Liver (tissue), 9 donors: ENCODE measurements at regions not wholly inside any gene's neighbourhood (a gene's known extent, or its start where the extent isn't known, plus 50 kb on each side); places are given as distances from the start of the nearest gene placed in this dataset. TPM values are rescaled to one million over a fixed set of nuclear protein-coding genes. Genes with fewer than 3 reads are reported as not detected.

Experiments used
- DNase-seq: peaks from one replicate; pipeline ENCODE4 v3.0.0-alpha.2; 2017; ENCODE audit warnings: low spot score
- H3K27ac ChIP-seq, 2 donors: one replicate each; pipeline ENCODE4 v1.7.0; 2013; ENCODE audit warnings: inconsistent platforms in 2 of 2, low read length in 2 of 2, control low read depth in 1 of 2, low read depth in 1 of 2, mild to moderate bottlenecking in 1 of 2
- H3K27me3 ChIP-seq, 4 donors: one replicate each; pipeline versions ENCODE4 v1.6.1 to v1.7.0; 2013; ENCODE audit warnings: low read length in 3 of 4, inconsistent platforms in 1 of 4, mild to moderate bottlenecking in 1 of 4, moderate library complexity in 1 of 4; ENCODE audit not compliant: control insufficient read depth in 4 of 4, insufficient read depth in 4 of 4
- H3K36me3 ChIP-seq, 4 donors: one replicate each; pipeline versions ENCODE4 v1.6.1 to v1.7.0; 2013; ENCODE audit warnings: low read length in 3 of 4, mild to moderate bottlenecking in 3 of 4, low read depth in 1 of 4, moderate library complexity in 1 of 4; ENCODE audit not compliant: control insufficient read depth in 4 of 4, insufficient read depth in 3 of 4
- H3K4me1 ChIP-seq, 4 donors: one replicate each; pipeline versions ENCODE4 v1.6.1 to v1.7.0; 2013; ENCODE audit warnings: low read length in 3 of 4, mild to moderate bottlenecking in 3 of 4, moderate library complexity in 1 of 4; ENCODE audit not compliant: control insufficient read depth in 4 of 4, insufficient read depth in 4 of 4
- H3K4me3 ChIP-seq, 3 donors: one replicate each; pipeline versions ENCODE4 v1.6.1 to v1.7.0; 2013; ENCODE audit warnings: low read length in 3 of 3, control low read depth in 1 of 3, low read depth in 1 of 3, mild to moderate bottlenecking in 1 of 3
- H3K9ac ChIP-seq, 2 donors: one replicate each; pipeline ENCODE4 v1.7.0; 2013; ENCODE audit warnings: low read length in 2 of 2, mild to moderate bottlenecking in 2 of 2, moderate library complexity in 2 of 2, control low read depth in 1 of 2, low read depth in 1 of 2
- H3K9me3 ChIP-seq, 4 donors: one replicate each; pipeline versions ENCODE4 v1.6.1 to v1.7.0; 2013; ENCODE audit warnings: low read length in 3 of 4; ENCODE audit not compliant: control insufficient read depth in 4 of 4
- ATF3 ChIP-seq: IDR thresholded peaks from 2 replicates; pipeline ENCODE4 v1.6.1; 2016; ENCODE audit warnings: antibody characterized with exemption
- CTCF ChIP-seq: fragments of 150-350 bp; IDR thresholded peaks from 2 replicates; pipeline ENCODE4 v1.5.1; 2017; ENCODE audit warnings: improper control_type of control experiment, low read depth, low read length; ENCODE audit not compliant: missing input control
- EGR1 ChIP-seq, 2 donors: IDR thresholded peaks; 2 replicates each; pipeline ENCODE4 v1.6.1; 2016 to 2018; ENCODE audit warnings: antibody characterized with exemption in 2 of 2, low read depth in 2 of 2
- FOXA1 ChIP-seq: IDR thresholded peaks from 2 replicates; pipeline ENCODE4 v1.6.1; 2016; ENCODE audit warnings: antibody characterized with exemption
- FOXA2 ChIP-seq: IDR thresholded peaks from 2 replicates; pipeline ENCODE4 v1.6.1; 2016; ENCODE audit warnings: antibody characterized with exemption
- GABPA ChIP-seq, 2 donors: IDR thresholded peaks in 1 of 2; conservative IDR thresholded peaks in 1 of 2; 2 replicates each; pipeline ENCODE4 v1.6.1; 2016; ENCODE audit warnings: antibody characterized with exemption in 2 of 2, mild to moderate bottlenecking in 1 of 2, moderate library complexity in 1 of 2
- HNF4A ChIP-seq, 2 donors: conservative IDR thresholded peaks; 2 replicates each; pipeline ENCODE4 v1.6.1; 2016; ENCODE audit warnings: antibody characterized with exemption in 2 of 2, mild to moderate bottlenecking in 2 of 2
- MAX ChIP-seq: IDR thresholded peaks from 2 replicates; pipeline ENCODE4 v1.6.1; 2016; ENCODE audit warnings: antibody characterized with exemption
- NR2F2 ChIP-seq: IDR thresholded peaks from 2 replicates; pipeline ENCODE4 v1.6.1; 2016; ENCODE audit warnings: antibody characterized with exemption
- RAD21 ChIP-seq, 2 donors: IDR thresholded peaks; 2 replicates each; pipeline ENCODE4 v1.6.1; 2016; ENCODE audit warnings: antibody characterized with exemption in 2 of 2, mild to moderate bottlenecking in 2 of 2
- REST ChIP-seq: IDR thresholded peaks from 2 replicates; pipeline ENCODE4 v1.6.1; 2016; ENCODE audit warnings: antibody characterized with exemption, mild to moderate bottlenecking
- RXRA ChIP-seq, 2 donors: IDR thresholded peaks; 2 replicates each; pipeline ENCODE4 v1.6.1; 2017 to 2018; ENCODE audit warnings: antibody characterized with exemption in 2 of 2, mild to moderate bottlenecking in 1 of 2
- TAF1 ChIP-seq: conservative IDR thresholded peaks from 2 replicates; pipeline ENCODE4 v1.6.1; 2016; ENCODE audit warnings: antibody characterized with exemption, mild to moderate bottlenecking
- YY1 ChIP-seq: IDR thresholded peaks from 2 replicates; pipeline ENCODE4 v1.6.1; 2016; ENCODE audit warnings: antibody characterized with exemption, mild to moderate bottlenecking
- WGBS: extraction: QIAGEN DNeasy Blood & Tissue Kit; methylation state at CpG from one replicate; pipeline ENCODE4 v1.1.7; 2013; 5-methylcytosine and 5-hydroxymethylcytosine counted together
- small RNA-seq: library from RNA; depleted of rRNA; stranded (forward); fragments of <200 nt; gene quantifications from one replicate; pipeline ENCODE3, GENCODE V24; 2014
- TF ChIP-seq, protein P1 (sequence below): IDR thresholded peaks from 2 replicates; pipeline ENCODE4 v1.6.1; 2016; ENCODE audit warnings: antibody characterized with exemption
- donor health status: healthy.
- donor health status: healthy.
- donor health status: healthy.
- donor health status: healthy.
- donor health status: healthy.

GRCh38 chr22:22835771-22836291 lies 51.8 kb upstream of the IGLL5 start:
- Histone ChIP-seq H3K4me1 (no peaks in the 10 kb centered on the region), H3K36me3 (no peaks in the 10 kb centered on the region), H3K9ac (no peak overlapping the region), H3K27me3 (peaks cover 0 to 2% (median 0%) of the 10 kb centered on the region in 4 donors), H3K9me3 (no peaks in the 10 kb centered on the region), H3K4me3 (no peak overlapping the region), H3K27ac (no peak overlapping the region)
- no peak for TF ChIP-seq RXRA (IDR thresholded peaks at IDR 0.05)
- TF ChIP-seq FOXA1: no peak
- 66% methylated on average over 3 of the region's 3 CpGs for WGBS
- no peak for DNase-seq

DNA sequence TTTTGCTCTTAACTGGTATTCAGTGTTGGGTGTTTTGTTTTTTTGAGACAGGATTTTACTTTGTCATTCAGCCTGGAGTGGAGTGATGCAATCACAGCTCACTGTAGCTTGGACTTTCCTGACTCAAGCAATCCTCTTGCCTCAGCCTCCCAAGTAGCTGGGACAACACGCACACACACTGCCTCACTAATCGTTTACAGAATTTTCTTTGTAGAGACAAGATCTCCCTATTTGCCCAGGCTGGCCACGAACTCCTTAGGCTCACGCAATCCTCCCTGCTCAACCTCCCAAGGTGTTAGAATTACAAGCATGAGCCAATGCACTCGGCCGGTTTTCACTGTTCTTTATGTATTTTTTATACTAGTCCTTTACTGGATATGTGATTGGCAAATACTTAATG lies 51.0 kb upstream of the IGLL5 start:
- Histone ChIP-seq H3K4me3 (no peak overlapping the region), H3K27ac (no peak overlapping the region), H3K36me3 (no peaks in the 10 kb centered on the region), H3K9ac (no peak overlapping the region), H3K9me3 (no peaks in the 10 kb centered on the region), H3K27me3 (peaks cover 0 to 2% (median 0%) of the 10 kb centered on the region in 4 donors), H3K4me1 (peaks cover under 1 to 4% (median 3%) of the 10 kb centered on the region in 4 donors)
- DNase-seq: no peak
- TF ChIP-seq ATF3 (no peak), RXRA (IDR thresholded peaks at IDR 0.05) (no peak), FOXA2 (no peak), NR2F2 (no peak), TAF1 (no peak), RAD21 (IDR thresholded peaks at IDR 0.05) (no peak), CTCF (no peak), FOXA1 (no peak), REST (no peak), MAX (no peak), HNF4A (conservative IDR thresholded peaks at IDR 0.05) (no peak), YY1 (no peak), GABPA (IDR thresholded peaks at IDR 0.05 in 1 of 2, conservative IDR thresholded peaks at IDR 0.05 in 1 of 2) (no peak), EGR1 (IDR thresholded peaks at IDR 0.05; ENCODE audit: low read depth in 2 of 2) (no peak)
- TF ChIP-seq, protein P1, sequence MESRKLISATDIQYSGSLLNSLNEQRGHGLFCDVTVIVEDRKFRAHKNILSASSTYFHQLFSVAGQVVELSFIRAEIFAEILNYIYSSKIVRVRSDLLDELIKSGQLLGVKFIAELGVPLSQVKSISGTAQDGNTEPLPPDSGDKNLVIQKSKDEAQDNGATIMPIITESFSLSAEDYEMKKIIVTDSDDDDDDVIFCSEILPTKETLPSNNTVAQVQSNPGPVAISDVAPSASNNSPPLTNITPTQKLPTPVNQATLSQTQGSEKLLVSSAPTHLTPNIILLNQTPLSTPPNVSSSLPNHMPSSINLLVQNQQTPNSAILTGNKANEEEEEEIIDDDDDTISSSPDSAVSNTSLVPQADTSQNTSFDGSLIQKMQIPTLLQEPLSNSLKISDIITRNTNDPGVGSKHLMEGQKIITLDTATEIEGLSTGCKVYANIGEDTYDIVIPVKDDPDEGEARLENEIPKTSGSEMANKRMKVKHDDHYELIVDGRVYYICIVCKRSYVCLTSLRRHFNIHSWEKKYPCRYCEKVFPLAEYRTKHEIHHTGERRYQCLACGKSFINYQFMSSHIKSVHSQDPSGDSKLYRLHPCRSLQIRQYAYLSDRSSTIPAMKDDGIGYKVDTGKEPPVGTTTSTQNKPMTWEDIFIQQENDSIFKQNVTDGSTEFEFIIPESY: no peak
- WGBS: 62% methylated on average over 6 of the region's 6 CpGs

Small RNA genes in the stretch of these regions (small RNA-seq; reads per million reads assigned to genes)
- gene AC244157.1 (not detected), gene AC245028.1 (not detected), gene AC245028.2 (not detected), gene AC245028.3 (not detected), gene IGLV3-13 (not detected), gene IGLV3-15 (not detected), gene IGLV3-17 (not detected), gene IGLVI-20 (not detected), gene IGLVVI-22-1 (not detected)
